ENCODE measurements at regions not wholly inside any gene's neighbourhood (a gene's known extent, or its start where the extent isn't known, plus 50 kb on each side); places are given as distances from the start of the nearest gene placed in this dataset.
A peak's percentile ranks its signal among the peaks of the same experiment; 100 is the strongest.
"Not testable (repeated sequence)": the region's sequence is repeated elsewhere in the genome, so short reads cannot be mapped to it uniquely, and the experiment has no call there.

DNA sequence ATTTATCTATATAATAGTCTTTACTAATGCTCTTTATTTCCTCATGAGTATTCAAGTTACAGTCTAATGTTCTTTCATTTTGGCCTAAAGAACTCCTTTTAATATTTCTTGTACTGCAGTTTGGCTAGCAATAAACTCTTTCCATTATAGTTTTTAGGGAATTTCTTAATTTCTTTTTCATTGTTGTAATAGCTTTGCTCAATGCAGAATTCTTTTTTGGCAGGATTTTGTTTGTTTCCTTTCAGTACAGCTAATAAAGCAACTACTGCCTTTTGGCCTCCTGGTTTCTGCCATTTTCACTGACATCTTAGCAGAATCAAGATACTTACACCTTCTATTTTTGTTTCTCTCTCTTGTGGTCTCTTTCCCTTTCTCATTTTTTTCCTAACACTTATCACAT, 390.4 kb upstream of the RGPD4 start:
- no peak for DNase-seq (ENCODE audit: low read depth)

DNA sequence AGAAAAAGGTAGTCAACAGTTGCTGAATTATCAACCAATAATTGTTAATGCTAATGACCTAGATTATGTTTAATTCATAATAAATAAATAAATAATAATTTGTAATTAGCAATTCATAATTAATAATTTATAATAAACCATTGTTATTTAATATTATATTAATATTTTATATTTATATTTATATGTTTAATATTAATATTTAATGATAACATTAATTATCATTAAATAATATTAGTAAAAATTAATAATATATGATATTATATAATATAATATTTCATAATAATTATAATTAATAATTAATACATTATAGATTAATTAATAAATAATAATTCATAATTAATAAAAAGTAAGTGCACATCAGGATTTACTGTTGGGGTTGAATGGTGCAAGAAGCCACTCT, 389.4 kb upstream of the RGPD4 start:
- no peak for DNase-seq (ENCODE audit: low read depth)

DNA sequence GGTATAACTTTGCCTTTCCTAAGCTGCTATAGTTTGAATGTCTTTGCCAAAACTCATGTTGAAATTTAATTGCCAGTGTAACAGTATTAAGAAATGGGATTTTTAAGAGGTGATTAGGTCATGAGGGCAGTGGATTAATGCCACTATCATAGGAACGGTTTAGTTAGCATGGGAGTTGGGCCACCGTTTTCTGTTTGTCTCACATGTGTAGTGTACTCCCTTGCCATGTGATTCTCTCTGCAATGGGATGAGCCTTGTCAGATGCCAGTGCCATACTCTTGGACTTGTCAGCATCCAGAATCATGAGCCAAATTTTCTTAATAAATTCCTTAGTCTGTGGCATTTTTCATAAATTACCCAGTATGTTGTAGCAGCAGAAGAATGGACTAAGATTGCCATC, 388.9 kb upstream of the RGPD4 start:
- no peak for DNase-seq (ENCODE audit: low read depth)

DNA sequence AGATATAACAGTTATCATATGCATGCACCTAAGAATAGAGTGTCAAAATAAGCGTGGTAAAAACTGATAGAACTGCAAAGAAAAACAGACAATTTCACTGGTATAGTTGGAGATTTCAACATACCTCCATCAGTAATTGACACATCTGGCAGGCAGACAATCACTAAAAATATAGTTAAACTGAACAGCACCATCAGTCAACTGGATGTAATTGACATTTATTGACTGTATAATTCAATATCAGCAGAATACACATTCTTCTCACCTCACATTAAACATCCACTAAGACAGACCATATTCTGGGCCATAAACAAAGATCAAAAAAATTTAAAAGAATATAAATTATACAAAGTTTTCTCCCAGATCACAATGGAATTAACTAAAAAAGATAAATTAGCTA, 378.5 kb upstream of the RGPD4 start:
- no peak for DNase-seq (ENCODE audit: low read depth)

DNA sequence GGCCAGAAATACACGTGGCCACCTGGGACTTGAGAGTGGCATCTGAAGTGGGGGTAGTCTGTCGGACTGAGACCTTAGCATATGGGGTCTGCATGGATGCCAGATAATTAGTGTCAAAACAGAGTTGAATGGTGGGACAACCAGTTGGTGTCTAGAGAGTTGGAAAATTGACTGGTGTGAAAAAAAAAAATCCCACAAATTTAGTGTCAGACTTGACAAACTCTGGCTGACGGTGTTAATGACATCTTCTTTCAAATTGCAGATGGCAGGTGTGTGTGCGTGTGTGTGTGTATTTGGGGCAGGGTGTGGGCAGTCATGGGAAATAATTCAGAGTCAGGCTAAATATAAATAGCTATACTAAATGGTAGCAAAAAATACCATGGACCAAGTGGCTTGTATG, 365.4 kb upstream of the RGPD4 start:
- DNase-seq (ENCODE audit: low read depth), result no peak

DNA sequence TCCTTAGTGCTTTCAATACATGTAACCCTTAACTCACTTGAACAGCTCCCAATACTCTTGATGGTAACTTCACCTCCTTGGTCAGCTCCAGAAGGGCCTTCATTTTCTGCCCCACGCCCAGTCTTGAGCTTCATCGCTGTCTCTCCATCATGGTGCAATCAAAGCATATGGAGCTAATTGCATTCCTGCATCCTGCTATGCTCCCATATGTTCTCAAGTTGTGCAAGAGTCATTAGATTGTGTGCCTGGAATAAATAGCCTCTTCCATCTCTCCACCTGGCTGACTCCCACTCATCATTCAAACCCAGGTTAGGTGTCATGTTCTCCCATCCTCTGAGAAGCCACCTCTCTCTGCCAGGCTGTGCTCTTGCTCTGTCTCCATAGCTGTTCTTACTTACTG, 364.5 kb upstream of the RGPD4 start:
- no peak for DNase-seq (ENCODE audit: low read depth)

DNA sequence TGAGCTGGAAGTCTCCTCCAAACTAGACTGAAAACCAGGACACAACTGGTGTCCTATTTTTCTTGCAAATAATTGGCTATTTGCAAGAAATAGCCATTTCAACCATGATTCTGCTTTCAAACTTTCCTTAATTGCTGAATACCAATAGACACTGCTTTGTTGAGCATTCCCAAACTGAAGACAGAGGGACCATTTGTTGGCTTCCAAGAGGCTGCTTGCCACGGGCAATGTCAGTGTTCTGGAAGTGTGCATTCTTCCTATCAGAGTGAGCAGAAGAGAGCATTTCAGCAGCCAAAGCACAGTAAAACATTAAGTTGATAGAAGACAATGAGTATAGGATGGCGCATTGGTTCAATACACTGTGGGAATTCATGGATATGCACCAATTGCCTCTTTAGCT, 360.5 kb upstream of the RGPD4 start:
- no peak for DNase-seq (ENCODE audit: low read depth)

DNA sequence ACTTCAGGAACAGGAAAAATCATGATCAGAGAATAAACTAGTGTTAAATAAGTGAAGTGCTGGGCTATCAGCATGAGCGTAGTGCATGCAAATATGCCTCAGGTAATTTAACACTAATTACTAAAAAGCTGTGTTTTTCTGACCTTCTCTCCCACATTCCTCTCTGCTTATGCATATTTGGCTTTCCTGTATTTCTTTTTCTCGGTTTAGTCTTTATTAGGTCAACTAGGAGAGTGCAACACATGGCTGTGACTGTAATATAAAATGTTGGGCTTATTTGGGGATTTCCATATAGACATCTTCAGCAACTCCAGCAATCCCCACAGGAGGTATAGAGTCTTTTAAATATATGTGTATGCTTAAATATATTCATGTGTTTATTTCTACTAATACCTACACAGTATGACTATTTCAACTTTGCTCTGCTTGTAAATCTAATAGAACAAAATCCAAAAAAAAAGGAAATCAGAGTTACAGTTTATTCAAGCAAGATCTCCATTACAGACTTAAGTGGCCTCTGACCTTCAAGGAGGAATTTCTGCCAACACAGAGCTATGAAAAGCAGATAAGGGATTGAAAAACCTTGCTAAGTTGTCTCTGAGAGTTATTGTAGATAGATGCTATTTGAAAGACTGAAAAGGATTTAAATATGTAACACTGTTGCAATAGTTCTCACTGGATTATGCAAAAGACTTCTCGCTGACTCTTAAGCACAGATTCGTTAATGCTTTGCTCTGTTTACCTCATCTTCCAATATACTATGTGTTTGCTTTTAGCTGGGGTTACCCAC, 359.5 kb upstream of the RGPD4 start:
- no peak for DNase-seq (ENCODE audit: low read depth)

DNA sequence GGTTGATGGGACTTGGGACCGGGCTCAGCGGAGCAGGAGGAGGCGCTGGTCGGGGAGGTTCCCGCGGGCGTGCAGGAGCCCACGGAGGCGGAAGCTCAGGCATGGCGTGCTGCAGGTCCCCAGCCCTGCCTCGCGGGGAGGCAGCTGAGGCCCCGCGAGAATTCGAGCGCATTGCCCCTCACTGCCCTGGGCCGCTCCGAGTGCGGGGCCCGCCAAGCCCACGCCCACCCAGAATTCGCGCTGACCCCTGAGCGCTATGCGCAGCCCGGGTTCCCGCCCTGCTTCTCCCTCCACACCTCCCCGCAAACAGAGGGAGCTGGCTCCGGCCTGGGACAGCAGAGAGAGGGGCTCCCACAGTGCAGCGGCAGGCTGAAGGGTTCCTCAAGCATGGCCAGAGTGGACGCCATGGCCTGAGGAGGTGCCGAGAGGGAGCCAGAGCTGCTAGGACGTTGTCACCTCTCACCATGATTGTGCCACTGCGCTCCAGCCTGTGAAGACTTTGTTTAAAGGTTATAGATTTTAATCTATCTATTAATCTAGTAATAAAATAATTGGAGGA, 357.2 kb upstream of the RGPD4 start:
- no peak for DNase-seq (ENCODE audit: low read depth)

DNA sequence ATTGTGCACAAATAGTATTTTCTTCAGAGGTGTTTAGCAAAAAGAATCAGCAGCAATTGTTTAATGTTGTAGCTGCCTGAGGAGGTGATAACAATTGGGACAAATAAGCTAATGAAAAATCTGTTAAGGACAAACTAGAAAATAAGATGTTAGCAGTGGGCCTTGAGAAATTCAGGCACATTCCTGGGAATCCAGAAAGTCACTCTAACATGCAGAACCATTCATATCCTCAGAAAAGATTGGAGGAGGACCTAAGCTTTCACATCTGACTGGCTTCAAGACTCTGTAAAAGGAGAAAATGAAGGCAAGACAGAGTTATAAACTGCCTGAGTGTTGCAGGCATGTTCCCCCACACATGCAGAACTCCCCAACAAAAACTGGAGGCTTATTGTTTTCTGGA, 353.5 kb upstream of the RGPD4 start:
- DNase-seq (ENCODE audit: low read depth), result no peak

DNA sequence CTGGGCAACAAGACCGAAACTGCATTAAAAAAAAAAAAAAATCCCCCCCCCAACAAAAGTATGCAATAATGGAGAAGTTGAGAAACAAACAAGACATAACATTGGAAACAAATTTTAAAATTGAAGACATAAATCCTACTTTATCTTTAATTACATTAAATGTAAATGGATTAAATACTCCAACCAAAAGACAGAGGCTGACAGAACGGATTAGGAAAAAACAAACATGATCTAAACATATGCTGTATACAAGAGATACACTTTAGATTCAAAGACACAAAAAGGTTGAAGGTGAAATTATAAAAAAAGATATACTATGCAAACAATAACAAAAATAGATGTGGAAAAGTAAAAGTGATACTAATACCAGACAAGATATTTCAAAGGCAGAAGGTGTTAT, 350.8 kb upstream of the RGPD4 start:
- no peak for DNase-seq (ENCODE audit: low read depth)

DNA sequence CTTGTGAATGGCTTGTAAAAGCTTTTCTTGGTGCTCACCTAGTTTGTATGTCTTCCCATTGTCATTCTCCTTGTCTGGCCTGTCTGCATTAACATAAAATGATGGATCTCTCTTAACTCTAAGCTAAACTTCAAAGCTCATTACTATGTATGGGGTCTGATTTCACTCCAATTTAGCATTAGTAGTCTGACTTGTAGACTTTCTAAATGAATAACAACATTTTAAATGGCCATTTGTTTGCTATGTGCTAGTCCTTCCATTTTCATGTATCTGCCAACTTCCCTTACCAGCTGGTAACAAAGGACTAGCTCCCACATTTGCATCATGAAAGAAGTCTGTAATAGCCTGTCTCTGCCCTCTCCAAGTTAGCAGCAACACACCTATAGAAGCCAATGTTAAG, 324.2 kb upstream of the RGPD4 start:
- no peak for DNase-seq (ENCODE audit: low read depth)

DNA sequence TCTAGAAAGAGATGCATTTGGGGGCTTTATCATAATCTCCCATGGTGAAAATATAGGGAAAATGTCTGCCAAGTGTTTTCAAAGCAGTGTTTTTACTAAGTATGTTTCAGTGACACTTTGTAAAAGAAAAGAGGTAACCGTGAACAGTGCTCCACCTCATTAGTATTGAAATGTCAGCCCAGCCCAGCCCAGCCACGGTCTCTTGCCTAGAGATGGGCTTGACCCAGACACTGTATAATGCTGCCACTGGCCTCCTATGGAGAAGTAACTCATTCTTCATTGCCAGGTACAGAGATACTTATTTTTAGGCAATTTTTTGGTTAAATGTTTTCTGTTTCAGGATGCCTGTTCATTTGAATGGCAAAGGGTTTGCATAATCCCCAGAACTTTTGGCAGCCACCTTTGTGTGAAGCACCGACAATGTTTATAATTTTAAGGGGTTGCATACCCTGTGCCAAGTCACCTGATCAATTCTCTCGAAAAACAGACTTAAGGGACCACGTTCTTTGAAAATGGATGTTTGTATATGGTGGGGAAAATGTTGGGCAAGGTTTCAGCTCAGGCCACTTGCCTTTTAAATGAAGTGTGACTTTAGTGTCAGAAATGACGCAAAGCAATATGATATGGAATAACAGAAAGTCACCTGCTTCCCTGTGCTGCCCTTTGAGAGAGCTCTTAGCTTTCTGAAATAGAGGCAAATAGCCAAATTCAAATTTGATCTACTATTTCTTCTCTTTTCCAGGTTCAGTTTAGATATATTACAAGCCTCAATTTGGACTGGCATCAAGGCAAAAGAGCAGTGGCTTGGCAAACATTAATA, 314.5 kb upstream of the RGPD4 start:
- no peak for DNase-seq (ENCODE audit: low read depth)

DNA sequence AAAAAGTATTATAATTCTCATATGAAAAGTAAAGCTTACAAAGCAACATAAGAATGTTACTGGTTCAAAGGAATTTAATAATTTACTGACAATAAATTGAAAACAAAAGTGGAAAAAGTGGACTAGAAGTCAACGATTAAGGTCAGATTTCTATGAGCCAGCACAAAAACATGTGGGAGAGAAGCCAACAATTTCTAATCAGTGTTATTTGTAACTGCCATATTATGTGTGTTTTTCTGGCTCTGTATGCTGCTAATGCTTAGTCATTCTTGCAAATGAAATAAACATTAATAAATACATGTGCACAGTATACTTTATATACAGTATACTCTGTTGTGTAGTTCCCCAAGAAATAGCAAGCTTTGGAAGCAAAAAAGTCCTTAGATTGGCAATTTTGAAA, 301.3 kb upstream of the RGPD4 start:
- no peak for DNase-seq (ENCODE audit: low read depth)

DNA sequence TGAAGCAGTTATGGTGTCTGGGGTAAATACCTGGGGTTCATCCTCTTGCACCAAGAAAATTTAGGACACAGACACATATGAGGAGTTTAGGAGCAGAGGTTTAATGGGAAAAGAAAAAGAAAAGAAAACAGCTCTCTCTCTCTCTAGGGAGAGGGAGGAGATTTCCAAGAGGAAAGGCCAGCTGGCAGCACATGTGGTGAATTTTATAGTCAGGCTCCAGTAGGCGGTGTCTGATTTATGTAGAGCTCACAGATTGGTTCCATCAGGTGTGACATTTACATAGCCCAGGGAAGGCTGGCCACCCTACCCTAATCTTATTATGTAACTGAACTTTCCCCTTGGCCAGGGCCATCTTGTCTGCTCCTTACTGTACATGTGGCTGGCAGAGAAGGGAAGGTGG, 297.5 kb upstream of the RGPD4 start:
- peak; percentile 4 for DNase-seq (ENCODE audit: low read depth)

DNA sequence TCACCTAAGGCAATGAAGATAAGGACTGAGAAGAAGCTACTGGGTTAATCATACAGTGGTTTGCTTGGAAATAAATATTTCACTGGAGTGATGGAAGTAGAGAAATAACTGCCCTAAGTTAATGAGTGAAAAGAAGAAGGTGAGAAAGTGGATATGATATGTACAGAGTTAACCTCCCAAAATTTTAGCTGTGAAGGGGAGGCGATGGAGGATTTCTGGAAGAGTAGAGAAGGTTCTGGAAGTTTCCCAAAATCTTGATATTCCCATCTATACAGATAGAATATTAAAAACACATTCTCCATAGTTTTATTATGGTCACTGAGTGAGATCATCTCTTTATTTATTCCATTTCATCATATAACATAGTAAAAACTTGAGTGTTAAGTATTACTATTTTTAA, 296.6 kb upstream of the RGPD4 start:
- DNase-seq (ENCODE audit: low read depth), result no peak

DNA sequence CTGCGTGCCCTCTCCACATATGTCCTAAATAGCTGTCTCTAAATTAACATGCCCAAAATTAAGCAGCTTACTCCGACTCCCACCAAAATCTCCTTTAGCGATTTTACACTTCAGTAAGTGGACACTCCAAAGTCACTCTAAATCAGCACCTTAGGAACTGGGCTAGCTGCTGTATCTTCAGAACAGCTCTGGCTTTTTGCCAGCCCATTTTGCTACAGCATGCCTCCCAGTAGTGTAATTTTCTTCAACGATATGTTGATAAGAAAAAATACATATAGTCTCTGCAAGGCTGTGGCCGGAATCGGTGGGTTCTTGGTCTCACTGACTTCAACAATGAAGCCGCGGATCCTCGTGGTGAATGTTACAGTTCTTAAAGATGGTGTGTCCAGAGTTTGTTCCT, 291.8 kb upstream of the RGPD4 start:
- no peak for DNase-seq (ENCODE audit: low read depth)

DNA sequence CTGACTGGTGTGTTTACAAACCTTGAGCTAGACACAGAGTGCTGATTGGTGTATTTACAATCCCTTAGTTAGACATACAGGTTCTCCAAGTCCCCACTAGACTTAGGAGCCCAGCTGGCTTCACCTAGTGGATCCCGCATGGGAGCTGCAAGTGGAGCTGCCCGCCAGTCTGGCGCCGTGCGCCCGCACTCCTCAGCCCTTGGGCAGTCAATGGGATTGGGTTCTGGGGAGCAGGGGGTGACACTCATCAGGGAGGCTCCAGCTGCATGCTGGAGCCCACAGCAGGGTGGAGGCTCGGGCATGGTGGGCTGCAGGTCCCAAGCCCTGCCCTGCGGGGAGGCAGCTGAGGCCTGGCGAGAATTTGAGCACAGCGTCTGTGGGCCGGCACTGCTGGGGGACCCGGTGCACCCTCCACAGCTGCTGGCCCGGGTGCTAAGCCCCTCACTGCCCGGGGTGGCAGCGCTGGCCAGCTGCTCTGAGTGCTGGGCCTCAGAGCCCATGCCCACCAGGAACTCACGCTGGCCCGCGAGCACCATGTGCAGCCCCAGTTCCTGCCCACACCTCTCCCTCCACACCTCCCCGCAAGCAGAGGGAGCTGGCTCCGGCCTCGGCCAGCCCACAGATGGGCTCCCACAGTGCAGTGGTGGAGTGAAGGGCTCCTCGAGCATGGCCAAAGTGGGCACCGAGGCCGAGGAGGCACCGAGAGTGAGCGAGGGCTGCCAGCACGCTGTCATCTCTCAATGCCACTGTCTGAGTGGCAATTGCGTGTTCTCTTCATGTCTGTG, 290.6 kb upstream of the RGPD4 start:
- not testable (repeated sequence) for DNase-seq (ENCODE audit: low read depth)

DNA sequence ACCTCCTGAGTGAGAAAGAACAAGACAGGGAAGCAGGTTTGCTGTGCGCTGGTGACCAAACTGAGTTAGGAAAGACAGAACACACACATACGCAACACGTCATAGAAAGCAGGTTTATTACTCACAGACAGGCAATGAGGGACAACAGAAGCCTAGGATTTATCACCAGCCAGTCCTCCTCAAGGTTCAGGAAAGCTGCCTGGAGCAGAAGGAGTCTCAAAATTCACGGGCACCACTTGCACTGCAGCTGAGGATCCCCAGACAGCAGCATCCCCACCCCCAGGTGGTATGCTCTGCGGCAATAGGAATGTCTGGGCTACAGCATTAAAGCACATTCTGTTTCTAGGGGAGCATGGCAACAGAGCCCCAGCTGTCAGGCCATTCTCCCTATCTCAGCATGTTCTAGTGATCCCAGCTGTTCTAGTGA, 284.4 kb upstream of the RGPD4 start:
- no peak for DNase-seq (ENCODE audit: low read depth)

DNA sequence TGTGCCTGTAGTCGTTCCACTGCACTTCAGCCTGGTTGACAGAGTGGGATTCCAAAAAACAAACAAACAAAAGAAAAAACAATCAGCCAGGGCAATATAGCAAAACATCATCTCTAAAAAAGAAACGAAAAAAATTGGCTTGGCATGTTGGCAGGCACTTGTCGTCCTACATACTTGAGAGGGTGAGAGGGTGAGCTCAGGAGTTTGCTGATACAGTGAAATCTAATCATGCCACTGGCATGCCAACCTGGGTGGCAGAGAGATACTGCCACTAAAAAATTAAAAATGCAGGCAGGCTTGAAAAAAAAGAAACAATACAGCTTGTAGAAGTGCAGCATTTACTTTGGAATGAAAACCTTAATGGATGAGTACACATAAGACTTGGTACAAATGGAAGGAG, 282.9 kb upstream of the RGPD4 start:
- no peak for DNase-seq (ENCODE audit: low read depth)

DNA sequence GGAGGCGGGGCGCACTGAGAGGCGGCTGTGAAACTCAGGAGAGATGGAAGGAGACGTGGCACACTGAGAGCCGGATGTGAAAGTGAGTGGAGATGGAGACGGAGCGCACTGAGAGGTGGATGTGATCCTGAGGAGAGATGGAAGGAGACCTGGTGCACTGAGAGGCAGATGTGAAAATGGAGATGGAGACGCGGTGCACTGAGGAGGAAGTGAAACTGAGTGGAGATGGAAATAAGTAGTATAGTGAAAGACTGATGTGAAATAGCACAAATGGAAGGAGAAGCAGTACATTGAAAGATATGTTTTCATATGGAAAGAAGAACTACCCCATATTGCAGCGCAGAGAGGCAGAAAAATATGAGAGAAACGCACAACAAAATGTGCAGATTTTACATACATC, 281.6 kb upstream of the RGPD4 start:
- DNase-seq (ENCODE audit: low read depth), result no peak

DNA sequence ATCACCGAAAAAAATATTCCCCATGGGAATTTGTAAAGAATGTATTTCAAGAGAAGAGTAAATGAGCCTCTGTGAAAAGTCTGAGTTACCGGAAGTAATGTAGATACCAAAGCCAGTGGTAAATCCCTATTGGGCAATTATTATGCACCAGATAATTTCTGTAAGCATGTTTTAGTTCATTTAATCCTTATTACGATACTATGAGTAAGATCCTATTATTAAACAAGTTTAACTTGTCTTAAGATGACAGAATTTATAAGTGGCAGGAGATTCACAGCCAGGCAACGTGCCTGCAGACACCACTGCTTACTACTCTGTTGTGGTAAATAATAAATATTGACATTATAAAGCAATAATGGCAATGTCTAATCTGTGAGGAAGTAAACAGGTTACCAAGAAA, 280.8 kb upstream of the RGPD4 start:
- no peak for DNase-seq (ENCODE audit: low read depth)

Data from HT1080 (cell line).